Aorta (tissue), 5 donors: ENCODE measurements at regions not wholly inside any gene's neighbourhood (a gene's known extent, or its start where the extent isn't known, plus 50 kb on each side); places are given as distances from the start of the nearest gene placed in this dataset.

Source experiments
- ATAC-seq: fragments of 200-7000 bp; cut with Tn5 transposase; one replicate; pipeline ENCODE4 v1.9.1; 2022; ENCODE audit warnings: moderate library complexity; ENCODE audit not compliant: low FRiP score
- DNase-seq, 2 donors: peaks; one replicate each; pipeline ENCODE4 v3.0.0-alpha.2; 2020
- H3K27ac ChIP-seq, 2 donors: one replicate each; pipeline ENCODE4 v1.5.1; 2013; ENCODE audit warnings: low read length in 2 of 2, mild to moderate bottlenecking in 2 of 2, moderate library complexity in 2 of 2, control low read depth in 1 of 2, inconsistent platforms in 1 of 2, low read depth in 1 of 2
- H3K27me3 ChIP-seq, 2 donors: one replicate each; pipeline ENCODE4 v1.6.1; 2013; ENCODE audit warnings: control low read depth in 1 of 2, low read length in 1 of 2, mild to moderate bottlenecking in 1 of 2, moderate library complexity in 1 of 2; ENCODE audit not compliant: insufficient read depth in 2 of 2, control insufficient read depth in 1 of 2
- H3K36me3 ChIP-seq, 2 donors: one replicate each; pipeline ENCODE4 v1.6.1; 2013; ENCODE audit warnings: control low read depth in 1 of 2, low read length in 1 of 2, mild to moderate bottlenecking in 1 of 2; ENCODE audit not compliant: insufficient read depth in 2 of 2, control insufficient read depth in 1 of 2
- H3K4me1 ChIP-seq, 2 donors: one replicate each; pipeline ENCODE4 v1.6.1; 2013; ENCODE audit warnings: low read length in 2 of 2, control low read depth in 1 of 2, mild to moderate bottlenecking in 1 of 2, moderate library complexity in 1 of 2; ENCODE audit not compliant: insufficient read depth in 2 of 2, control insufficient read depth in 1 of 2
- H3K4me3 ChIP-seq, 2 donors: one replicate each; pipeline ENCODE4 v1.5.1; 2013; ENCODE audit warnings: low read length in 2 of 2, control low read depth in 1 of 2, mild to moderate bottlenecking in 1 of 2
- H3K9me3 ChIP-seq: one replicate; pipeline ENCODE4 v1.6.1; 2013; ENCODE audit warnings: mild to moderate bottlenecking, low read length; ENCODE audit not compliant: control insufficient read depth
- WGBS, 2 donors: extraction: QIAGEN DNeasy Blood & Tissue Kit; methylation state at CpG; one replicate each; pipeline ENCODE4 v1.1.7; 2013; 5-methylcytosine and 5-hydroxymethylcytosine counted together
- intact Hi-C, 2 donors: fragments of 100-400 bp; cut with DNase I; formaldehyde crosslinking; loops; one replicate each; pipeline versions ENCODE4 v1.14.2 to v1.15.0; 2022
- donor health status: healthy with polysubstance abuse.
- donor health status: Bipolar disorder and iron deficiency.
- donor health status: DM: no; HTN: no; CAD: no.
- donor health status: DM: no; HTN: no; CAD: no.
- donor health status: DM: yes; HTN: yes; CAD: no.

GRCh38 chr16:59697236-59697635 lies 963.1 kb upstream of the GOT2 start:
- Histone ChIP-seq H3K36me3 (no peaks in the 10 kb centered on the region), H3K27me3 (no peaks in the 10 kb centered on the region), H3K9me3 (no peaks in the 10 kb centered on the region), H3K27ac (no peak overlapping the region), H3K4me1 (no peaks in the 10 kb centered on the region), H3K4me3 (no peak overlapping the region)
- intact Hi-C loops, result no loop called here
- DNase-seq (no peak), ATAC-seq (no peak)
- 83 to 84% methylated on average over 5 of the region's 5 CpGs for WGBS, 2 donors

- Histone ChIP-seq H3K36me3 (no peaks in the 10 kb centered on the region), H3K4me3 (no peak overlapping the region), H3K4me1 (no peaks in the 10 kb centered on the region), H3K27ac (no peak overlapping the region), H3K9me3 (no peaks in the 10 kb centered on the region), H3K27me3 (no peaks in the 10 kb centered on the region)
- DNase-seq (no peak), ATAC-seq (no peak)
- intact Hi-C loops, result no loop called here
- WGBS, 2 donors, result 94 to 95% methylated on average over 2 of the region's 2 CpGs
Observed at GRCh38 chr16:59696495-59696894, 962.4 kb upstream of the GOT2 start.

DNA sequence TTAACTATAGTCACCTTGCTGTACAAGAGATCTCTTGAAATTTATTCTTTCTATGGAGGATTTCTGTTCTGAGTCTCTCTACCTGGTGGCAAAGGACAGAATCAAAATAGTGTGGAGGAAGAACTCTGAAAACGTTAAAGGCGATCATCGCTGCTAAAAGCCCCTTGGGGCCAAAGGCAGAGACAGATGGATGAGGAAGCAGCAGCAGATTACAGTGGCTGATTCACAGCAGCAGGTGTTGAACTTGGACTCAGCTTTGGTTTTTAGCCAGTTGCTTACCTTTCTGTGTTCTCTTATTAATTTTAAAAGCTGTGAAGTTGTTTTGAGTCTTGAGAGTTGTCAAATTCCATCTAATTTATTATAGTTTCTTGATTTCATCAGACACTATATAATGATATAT lies 956.1 kb upstream of the GOT2 start:
- DNase-seq (no peak), ATAC-seq (no peak)
- Histone ChIP-seq H3K9me3 (no peaks in the 10 kb centered on the region), H3K4me1 (no peaks in the 10 kb centered on the region), H3K4me3 (no peak overlapping the region), H3K27ac (no peak overlapping the region), H3K27me3 (no peaks in the 10 kb centered on the region), H3K36me3 (no peaks in the 10 kb centered on the region)
- 78 to 82% methylated on average over 3 of the region's 3 CpGs for WGBS, 2 donors
- intact Hi-C loops, result no loop called here

GRCh38 chr16:59688006-59688405 lies 953.9 kb upstream of the GOT2 start:
- Histone ChIP-seq H3K9me3 (no peaks in the 10 kb centered on the region), H3K4me3 (no peak overlapping the region), H3K36me3 (no peaks in the 10 kb centered on the region), H3K27ac (no peak overlapping the region), H3K4me1 (no peaks in the 10 kb centered on the region), H3K27me3 (no peaks in the 10 kb centered on the region)
- intact Hi-C loops, result no loop called here
- ATAC-seq, result no peak
- DNase-seq, result no peak

DNA sequence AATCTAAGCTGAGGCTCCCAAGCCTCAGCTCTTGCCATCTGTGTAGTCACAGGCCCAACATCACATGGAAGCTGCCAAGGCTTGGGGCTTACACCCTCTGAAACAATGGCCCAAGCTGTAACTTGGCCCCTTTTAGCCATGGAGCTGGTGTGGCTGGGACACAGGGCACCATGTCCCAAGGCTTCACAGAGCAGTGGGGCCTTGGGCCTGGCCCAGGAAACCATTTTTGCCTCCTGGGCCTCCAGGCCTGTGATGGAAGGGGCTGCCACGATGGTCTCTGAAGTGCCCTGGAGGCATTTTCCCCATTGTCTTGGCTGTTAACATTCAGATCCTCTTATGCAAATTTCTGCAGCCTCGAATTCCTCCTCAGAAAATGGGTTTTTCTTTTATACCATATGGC lies 952.3 kb upstream of the GOT2 start:
- intact Hi-C loops, result no loop called here
- DNase-seq, result no peak
- Histone ChIP-seq H3K27me3 (peaks cover 0 to 2% of the 10 kb centered on the region in 2 donors), H3K4me3 (no peak overlapping the region), H3K27ac (no peak overlapping the region), H3K36me3 (no peaks in the 10 kb centered on the region), H3K9me3 (no peaks in the 10 kb centered on the region), H3K4me1 (no peaks in the 10 kb centered on the region)
- ATAC-seq, result no peak
- WGBS, 2 donors, result 77% methylated on average over 2 of the region's 2 CpGs

DNA sequence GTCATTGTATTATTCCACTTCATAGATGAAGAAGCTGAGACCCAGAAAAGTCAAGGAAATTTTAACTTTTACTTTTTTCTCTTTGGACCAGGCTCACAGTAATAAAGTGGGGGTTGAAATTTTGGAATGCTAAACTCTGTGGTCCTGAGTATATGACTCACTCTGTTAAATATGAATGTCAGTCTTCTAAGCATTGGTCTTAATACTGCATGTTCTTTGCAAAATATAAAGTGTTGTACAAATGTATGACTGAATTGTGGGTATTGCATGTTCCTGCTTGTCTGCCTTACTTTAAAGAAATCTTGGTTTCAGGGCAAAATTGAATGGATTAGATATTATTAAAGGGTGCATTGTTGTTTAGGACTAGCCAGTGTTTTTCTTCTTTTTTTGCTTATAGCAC lies 950.8 kb upstream of the GOT2 start:
- Histone ChIP-seq H3K27me3 (peaks cover 0 to 2% of the 10 kb centered on the region in 2 donors), H3K9me3 (no peaks in the 10 kb centered on the region), H3K4me1 (no peaks in the 10 kb centered on the region), H3K4me3 (no peak overlapping the region), H3K27ac (no peak overlapping the region), H3K36me3 (no peaks in the 10 kb centered on the region)
- no peak for DNase-seq
- no peak for ATAC-seq
- intact Hi-C loops, result no loop called here

DNA sequence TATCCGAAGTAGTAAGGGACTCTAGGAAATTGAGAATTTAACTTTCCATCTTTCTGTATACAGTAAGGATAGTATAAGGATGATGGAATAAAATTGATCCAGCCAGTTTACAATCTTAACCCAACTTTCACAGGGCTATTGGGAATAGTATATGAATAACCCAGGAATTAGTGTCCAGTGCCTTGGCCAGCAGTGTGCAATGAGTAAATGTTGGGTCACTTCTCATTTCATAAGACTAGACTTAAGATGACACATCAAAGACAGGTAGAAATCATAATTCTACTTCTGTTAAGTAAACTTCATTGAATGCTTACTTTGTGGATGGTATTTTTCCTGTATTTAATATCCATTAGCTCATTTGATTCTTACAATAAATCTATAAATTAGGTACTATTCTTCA lies 949.6 kb upstream of the GOT2 start:
- Histone ChIP-seq H3K36me3 (no peaks in the 10 kb centered on the region), H3K9me3 (no peaks in the 10 kb centered on the region), H3K27me3 (peaks cover 0 to 2% of the 10 kb centered on the region in 2 donors), H3K27ac (no peak overlapping the region), H3K4me1 (no peaks in the 10 kb centered on the region), H3K4me3 (no peak overlapping the region)
- intact Hi-C loops, result no loop called here
- 88 to 94% methylated on average over 1 of the region's 1 CpG for WGBS, 2 donors
- ATAC-seq (no peak), DNase-seq (no peak)

DNA sequence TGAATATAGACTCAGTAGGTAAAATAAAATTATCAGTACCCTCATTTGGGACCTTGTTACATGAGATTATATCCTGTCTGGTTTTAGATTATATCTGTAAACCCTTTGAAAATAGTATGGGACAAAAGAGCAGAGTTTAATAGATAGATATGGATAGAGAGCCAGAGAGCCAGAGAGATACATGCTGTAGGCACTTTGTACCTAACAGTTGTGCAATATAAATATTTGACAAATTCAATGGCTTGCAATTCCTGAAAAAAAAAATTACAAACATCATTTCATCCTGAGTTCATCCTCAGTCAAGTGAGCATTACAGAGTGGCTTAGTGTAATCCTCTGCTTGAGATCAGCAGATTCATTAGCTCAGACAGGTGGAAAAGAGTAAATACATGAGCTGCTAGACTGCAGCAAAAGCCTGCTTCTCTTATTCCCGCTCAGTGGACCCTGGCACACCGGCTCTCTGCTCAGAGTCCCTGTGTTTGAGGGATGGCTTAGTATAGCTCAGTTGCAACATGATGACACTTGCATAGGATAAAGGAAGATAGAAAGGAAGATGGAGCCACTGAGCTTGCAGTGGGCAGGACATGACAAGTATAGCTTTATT lies 931.6 kb upstream of the GOT2 start:
- intact Hi-C loops, result no loop called here
- no peaks in the 10 kb centered on the region for H3K9me3 ChIP-seq
- no peaks in the 10 kb centered on the region for H3K27me3 ChIP-seq
- H3K36me3 ChIP-seq, result no peaks in the 10 kb centered on the region
- H3K4me3 ChIP-seq, result no peak overlapping the region
- ATAC-seq (no peak), DNase-seq (no peak)
- no peak overlapping the region for H3K27ac ChIP-seq
- H3K4me1 ChIP-seq, result no peaks in the 10 kb centered on the region
- WGBS, 2 donors, result 88 to 90% methylated on average over 2 of the region's 2 CpGs

- no peak overlapping the region for H3K27ac ChIP-seq
- peaks cover 1% of the 10 kb centered on the region for H3K9me3 ChIP-seq
- intact Hi-C loops, result no loop called here
- DNase-seq (no peak), ATAC-seq (no peak)
- no peak overlapping the region for H3K4me3 ChIP-seq
- WGBS, 2 donors, result 78 to 81% methylated on average over 3 of the region's 3 CpGs
- no peaks in the 10 kb centered on the region for H3K4me1 ChIP-seq
- H3K27me3 ChIP-seq, result no peaks in the 10 kb centered on the region
- H3K36me3 ChIP-seq, result no peaks in the 10 kb centered on the region
Observed at GRCh38 chr16:59658572-59658971, 924.5 kb upstream of the GOT2 start.
